Epithelial cell of prostate (primary cell): ENCODE measurements at regions not wholly inside any gene's neighbourhood (a gene's known extent, or its start where the extent isn't known, plus 50 kb on each side); places are given as distances from the start of the nearest gene placed in this dataset.
"Not testable (repeated sequence)": the region's sequence is repeated elsewhere in the genome, so short reads cannot be mapped to it uniquely, and the experiment has no call there.

Experiments
- DNase-seq: peaks from one replicate; pipeline ENCODE4 v3.0.0-alpha.2; 2011; ENCODE audit warnings: low read depth, low spot score
- H3K27ac ChIP-seq: fragments of 450-650 bp; 2 replicates; pipeline ENCODE4 v1.5.1; 2017; ENCODE audit warnings: mild to moderate bottlenecking

DNA sequence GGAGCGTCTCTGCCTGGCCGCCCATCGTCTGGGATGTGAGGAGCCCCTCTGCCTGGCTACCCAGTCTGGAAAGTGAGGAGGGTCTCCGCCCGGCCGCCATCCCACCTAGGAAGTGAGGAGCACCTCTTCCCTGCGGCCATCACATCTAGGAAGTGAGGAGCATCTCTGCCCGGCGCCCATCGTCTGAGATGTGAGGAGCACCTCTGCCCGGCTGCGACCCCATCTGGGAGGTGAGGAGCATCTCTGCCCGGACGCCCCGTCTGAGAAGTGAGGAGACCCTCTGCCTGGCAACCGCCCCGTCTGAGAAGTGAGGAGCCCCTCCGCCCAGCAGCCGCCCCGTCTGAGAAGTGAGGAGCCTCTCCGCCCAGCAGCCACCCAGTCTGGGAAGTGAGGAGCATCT lies 84.5 kb downstream of the IDS start:
- not testable (repeated sequence) for DNase-seq

GRCh38 chrX:149398027-149398426 lies 107.1 kb downstream of the IDS start:
- H3K27ac ChIP-seq, result no peak overlapping the region
- DNase-seq, result no peak

More for the DNA sequence above, 84.5 kb downstream of the IDS start:
- not testable (repeated sequence) for H3K27ac ChIP-seq

DNA sequence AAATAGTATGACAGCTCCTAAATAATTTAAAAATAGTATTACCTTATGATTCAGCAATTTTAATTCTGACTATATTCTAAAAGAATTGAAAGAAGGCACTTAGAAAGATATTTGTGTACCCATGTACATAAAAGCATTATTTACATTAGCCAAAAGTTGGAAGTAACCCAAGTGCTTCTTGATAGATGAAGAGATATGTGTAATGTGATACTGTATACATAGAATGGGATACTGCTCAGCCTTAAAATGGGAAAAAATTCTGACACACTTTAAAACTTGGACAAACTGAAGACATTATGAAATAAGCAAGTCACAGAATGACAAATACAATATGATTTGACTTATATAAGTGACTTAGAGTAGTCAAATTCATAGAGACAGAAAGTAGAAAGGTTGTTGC lies 112.2 kb downstream of the IDS start:
- no peak overlapping the region for H3K27ac ChIP-seq
- DNase-seq, result peak; percentile 18

DNA sequence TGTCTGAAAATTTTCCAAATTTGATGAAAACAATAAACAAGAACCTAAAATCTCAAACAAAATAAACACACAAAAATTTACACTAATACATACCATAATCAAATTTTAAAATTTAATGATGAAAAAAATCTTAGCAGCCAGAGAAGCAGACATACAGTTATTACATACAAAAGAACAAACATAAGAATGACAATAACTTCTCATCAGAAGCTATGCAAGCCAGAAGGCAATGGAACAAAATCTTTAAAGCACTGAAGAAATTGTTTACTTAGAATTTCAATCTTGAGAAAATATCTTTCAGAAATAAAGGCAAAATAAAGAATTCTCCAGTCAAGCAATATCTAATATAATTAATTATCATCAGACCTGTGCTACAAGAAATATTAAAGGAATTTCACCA lies 121.3 kb downstream of the IDS start:
- H3K27ac ChIP-seq, result no peak overlapping the region
- DNase-seq, result no peak

- no peak overlapping the region for H3K27ac ChIP-seq
- no peak for DNase-seq
These were observed 130.4 kb downstream of the IDS start for GRCh38 chrX:149374751-149375150.

GRCh38 chrX:149372866-149373265 lies 132.2 kb downstream of the IDS start:
- no peak overlapping the region for H3K27ac ChIP-seq
- DNase-seq, result no peak

DNA sequence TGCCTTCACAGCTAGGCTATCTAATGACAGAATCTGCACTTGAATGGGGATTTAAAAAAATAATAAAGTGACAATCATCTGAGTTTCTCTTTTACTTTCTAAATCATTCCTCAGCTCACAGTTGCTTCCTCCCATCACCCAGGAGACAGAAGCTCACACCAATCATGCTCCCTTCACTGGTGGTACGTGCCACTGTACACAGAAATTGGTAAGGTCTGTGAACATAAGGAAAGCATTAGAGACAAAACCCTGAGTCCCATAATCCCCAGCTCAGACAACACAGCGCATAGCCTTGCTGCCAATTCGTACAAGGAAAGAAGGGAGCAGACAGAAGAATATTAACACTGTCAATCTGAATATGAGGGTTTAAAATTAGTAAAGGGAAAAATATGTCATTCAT lies 133.1 kb downstream of the IDS start:
- no peak overlapping the region for H3K27ac ChIP-seq
- DNase-seq, result no peak

GRCh38 chrX:149370097-149370496 lies 135.0 kb downstream of the IDS start:
- no peak for DNase-seq
- no peak overlapping the region for H3K27ac ChIP-seq

DNA sequence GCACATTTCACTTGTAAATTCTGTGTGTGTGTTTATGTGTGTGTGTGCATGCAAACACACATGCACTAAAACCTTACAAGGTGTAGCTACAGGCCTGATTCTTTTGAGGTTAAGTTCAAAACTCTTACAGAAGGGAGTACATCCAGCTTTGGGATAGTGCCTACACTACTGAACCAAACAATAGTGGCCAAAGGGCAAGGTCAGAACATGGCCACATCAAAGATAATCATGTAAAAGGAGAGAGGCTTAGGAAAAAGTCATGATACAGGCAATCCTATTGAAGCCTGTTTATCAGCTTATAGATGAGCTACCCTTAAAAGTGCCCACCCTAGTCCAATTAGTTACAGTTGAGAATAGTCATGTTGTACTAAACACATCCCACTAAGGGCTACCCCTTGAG lies 139.6 kb downstream of the IDS start:
- no peak overlapping the region for H3K27ac ChIP-seq
- no peak for DNase-seq

DNA sequence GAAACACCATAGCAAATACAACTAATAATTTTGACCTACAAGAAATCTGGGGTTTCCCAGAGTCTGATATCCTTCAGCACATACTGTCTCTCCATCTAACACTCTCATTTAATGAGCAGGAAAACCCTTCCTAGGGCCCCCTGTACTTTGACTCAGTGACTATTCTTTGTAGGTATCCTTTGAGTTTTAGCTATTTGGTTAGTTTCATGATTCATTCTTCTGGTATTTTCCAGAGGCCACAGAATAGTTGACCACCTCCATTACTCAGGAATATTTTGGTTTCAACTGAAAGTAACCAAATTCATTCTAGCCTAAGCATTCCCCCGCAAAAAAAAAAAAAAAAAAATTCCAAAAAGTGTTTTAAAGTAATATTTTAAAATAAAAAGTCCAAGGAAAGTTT lies 140.0 kb downstream of the IDS start:
- no peak overlapping the region for H3K27ac ChIP-seq
- no peak for DNase-seq

- DNase-seq, result no peak
- no peak overlapping the region for H3K27ac ChIP-seq
These were observed 141.1 kb downstream of the IDS start for GRCh38 chrX:149363965-149364364.

- H3K27ac ChIP-seq, result no peak overlapping the region
- no peak for DNase-seq
These were observed 158.8 kb downstream of the IDS start for GRCh38 chrX:149346306-149346705.

DNA sequence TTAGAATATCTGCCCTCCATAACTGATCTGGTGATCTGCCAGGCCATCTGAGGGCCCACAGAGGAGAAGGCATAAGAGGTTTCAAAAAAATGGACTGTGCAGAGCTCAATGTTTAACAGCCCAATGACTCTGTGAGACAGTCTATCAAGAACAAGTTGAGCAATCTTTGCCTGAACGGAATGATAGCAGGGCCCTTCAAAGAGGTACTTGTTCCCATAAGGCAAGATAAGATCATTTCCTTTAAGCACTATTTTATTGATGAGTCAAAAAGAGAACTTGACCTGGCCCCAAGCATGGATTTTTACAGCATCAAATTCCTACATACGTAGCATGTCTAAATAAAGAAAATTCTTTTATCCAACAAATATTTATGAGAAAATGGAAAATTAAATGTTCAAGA lies 182.8 kb downstream of the IDS start:
- no peak overlapping the region for H3K27ac ChIP-seq
- no peak for DNase-seq

DNA sequence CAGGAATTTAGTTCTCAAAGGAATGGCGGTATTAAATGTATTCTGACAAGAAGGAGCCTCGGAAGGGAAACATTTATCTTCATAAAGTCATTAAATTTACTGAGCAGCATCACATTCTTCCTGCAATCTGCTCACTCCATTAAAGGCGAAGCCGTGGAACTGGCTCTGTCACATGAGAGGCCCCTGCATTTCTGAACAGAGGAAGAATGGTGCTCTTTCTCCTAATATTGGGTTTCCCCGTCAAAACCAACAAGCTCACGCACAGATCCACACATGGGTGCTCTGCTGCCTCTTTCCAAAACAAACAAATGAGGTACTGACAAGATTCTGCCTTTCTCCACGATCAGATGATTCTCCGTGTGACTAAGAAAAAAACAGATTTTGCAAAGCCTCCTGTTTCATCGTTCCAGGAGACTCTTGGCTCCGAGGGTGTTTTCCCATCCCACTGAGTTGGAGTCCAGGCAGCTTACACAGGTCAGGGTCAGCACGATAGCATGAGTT lies 191.2 kb downstream of the IDS start:
- DNase-seq, result no peak
- no peak overlapping the region for H3K27ac ChIP-seq

- no peak overlapping the region for H3K27ac ChIP-seq
- no peak for DNase-seq
These were observed 192.1 kb downstream of the IDS start for GRCh38 chrX:149312988-149313387.

DNA sequence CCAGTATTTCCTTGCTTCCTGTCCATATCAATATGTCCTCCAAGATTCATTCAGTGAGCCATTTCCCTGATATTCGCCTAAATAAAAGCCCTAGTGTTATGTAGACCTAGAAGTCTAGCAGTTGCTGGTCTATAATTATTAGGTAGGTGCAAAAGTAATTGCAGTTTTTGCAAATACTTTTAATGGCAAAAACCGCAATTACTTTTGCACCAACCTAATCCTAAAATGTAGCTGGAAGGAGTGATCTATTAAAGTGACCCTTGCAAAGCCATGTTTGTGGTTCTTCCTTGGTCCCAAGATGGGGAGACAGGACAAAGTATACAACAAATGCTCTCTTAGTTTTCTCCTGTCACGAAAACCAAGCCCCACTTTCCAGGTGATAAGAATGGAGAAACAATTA lies 193.0 kb downstream of the IDS start:
- H3K27ac ChIP-seq, result no peak overlapping the region
- DNase-seq, result no peak

DNA sequence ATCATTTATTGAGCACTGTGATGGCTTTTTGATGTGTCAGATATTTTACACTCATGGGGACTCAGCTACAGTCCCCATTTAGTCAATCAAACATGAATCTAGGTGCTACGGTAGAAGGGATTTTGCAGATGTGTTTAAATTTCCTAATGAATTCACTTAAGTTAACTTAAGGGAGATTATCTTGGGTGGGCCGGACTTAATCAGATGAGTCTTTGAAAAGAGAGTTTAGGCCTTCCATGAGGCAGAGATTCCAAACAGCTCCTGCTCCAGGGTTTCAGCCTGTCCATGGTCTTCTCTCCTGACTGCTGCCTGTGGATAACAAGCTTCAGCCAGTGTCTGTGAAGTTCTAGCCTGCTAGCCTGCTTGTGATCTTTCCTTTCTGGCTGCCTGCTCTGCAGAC lies 202.4 kb downstream of the IDS start:
- DNase-seq, result no peak
- no peak overlapping the region for H3K27ac ChIP-seq

DNA sequence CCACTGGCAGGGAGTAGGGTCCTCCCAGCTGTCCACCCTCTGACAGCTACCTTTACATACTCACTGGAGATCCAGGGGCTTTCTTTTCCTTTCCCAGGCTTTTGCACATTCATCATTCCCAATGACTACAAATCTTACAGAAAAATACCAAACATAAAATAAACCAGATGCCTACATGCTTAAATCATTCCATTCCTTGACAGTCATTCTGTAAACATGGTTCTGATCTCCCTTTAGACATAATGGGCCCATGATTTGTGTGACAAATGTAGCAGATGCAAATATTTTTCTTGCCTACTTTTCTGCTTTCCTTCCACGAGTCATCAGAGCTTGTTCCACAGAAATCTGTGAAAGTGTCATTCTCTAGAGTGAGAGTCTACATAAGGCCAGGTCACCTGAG lies 207.0 kb downstream of the IDS start:
- no peak overlapping the region for H3K27ac ChIP-seq
- no peak for DNase-seq

- no peak overlapping the region for H3K27ac ChIP-seq
- no peak for DNase-seq
These were observed 209.0 kb downstream of the IDS start for GRCh38 chrX:149296092-149296491.

- no peak for DNase-seq
- H3K27ac ChIP-seq, result no peak overlapping the region
These were observed 218.2 kb downstream of the IDS start for GRCh38 chrX:149286940-149287349.

- no peak overlapping the region for H3K27ac ChIP-seq
- no peak for DNase-seq
These were observed 220.5 kb downstream of the IDS start for GRCh38 chrX:149284616-149285015.

DNA sequence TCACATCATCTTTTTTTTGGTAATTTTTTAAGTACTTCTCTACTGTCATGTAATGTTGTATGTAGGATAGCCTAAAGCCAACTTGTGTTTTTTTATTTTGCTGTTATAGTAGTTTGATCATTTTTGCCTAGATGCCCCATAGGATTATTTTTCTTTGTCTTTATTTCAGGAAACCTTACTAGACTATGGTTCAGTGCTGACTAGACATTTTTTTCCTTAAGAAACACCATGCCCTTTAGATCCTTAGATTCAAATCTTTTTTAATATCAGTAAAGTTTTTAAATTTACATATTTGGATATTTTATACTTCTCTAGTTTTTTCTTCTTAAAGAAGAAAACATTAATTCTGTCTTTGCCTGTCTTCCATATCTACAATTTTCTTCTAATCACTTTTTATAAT lies 221.3 kb downstream of the IDS start:
- no peak for DNase-seq
- H3K27ac ChIP-seq, result no peak overlapping the region

- DNase-seq, result no peak
- no peak overlapping the region for H3K27ac ChIP-seq
These were observed 222.2 kb downstream of the IDS start for GRCh38 chrX:149282909-149283308.
